ENCODE measurements at regions not wholly inside any gene's neighbourhood (a gene's known extent, or its start where the extent isn't known, plus 50 kb on each side); places are given as distances from the start of the nearest gene placed in this dataset.
"Not testable (repeated sequence)": the region's sequence is repeated elsewhere in the genome, so short reads cannot be mapped to it uniquely, and the experiment has no call there.

DNA sequence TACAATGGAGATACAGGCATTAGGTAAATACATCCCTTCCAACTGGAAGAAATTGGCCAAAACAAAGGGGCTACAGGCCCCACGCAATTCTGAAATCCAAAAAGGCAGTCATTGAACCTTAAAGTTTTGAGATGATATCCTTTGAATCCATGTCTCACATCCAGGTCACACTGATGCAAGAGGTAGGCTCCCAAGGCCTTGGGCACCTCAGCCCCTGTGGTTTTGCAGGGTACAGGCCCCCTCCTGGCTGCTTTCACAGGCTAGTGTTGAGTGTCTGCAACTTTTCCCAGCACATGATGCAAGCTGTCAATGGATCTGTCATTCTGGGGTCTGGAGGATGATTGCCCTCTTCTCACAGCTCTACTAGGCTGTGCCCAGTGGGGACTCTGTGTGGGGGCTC is 766.7 kb downstream of the ZBBX start:
- Histone ChIP-seq H3K27me3 (ENCODE audit: control insufficient read depth, extremely low read depth, insufficient read depth, low read length) (no peaks in the 10 kb centered on the region), H3K9ac (ENCODE audit: control insufficient read depth, extremely low read depth, insufficient read depth, low read length) (no peak overlapping the region), H3K36me3 (ENCODE audit: control insufficient read depth in 2 of 2, extremely low read depth in 1 of 2, insufficient read depth in 2 of 2, low read length in 2 of 2) (no peaks in the 10 kb centered on the region), H3K4me1 (ENCODE audit: control insufficient read depth, extremely low read depth, insufficient read depth, low read length) (no peaks in the 10 kb centered on the region), H3K27ac (ENCODE audit: control insufficient read depth, insufficient read depth, low read length) (no peak overlapping the region), H3K4me3 (ENCODE audit: control insufficient read depth in 2 of 3, extremely low read depth in 1 of 3, insufficient read depth in 2 of 3, low read depth in 1 of 3, low read length in 3 of 3) (no peak overlapping the region), H2AFZ (ENCODE audit: control insufficient read depth, low read length) (no peak overlapping the region), H4K20me1 (ENCODE audit: control insufficient read depth, extremely low read depth, insufficient read depth, low read length) (no peaks in the 10 kb centered on the region), H3K4me2 (ENCODE audit: control insufficient read depth, extremely low read depth, insufficient read depth, low read depth, low read length) (no peak overlapping the region), H3K79me2 (ENCODE audit: control insufficient read depth, insufficient read depth, low read length) (no peaks in the 10 kb centered on the region), H3K9me1 (ENCODE audit: control insufficient read depth, extremely low read depth, insufficient read depth, low read length) (no peaks in the 10 kb centered on the region), H3K9me3 (ENCODE audit: control insufficient read depth, low read depth, low read length) (no peaks in the 10 kb centered on the region)
- dilution Hi-C loops (cut with MboI; ENCODE audit: extremely low pct_ligation_motif_present, low sequenced_read_pairs), result no loop called here
- DNase-seq (ENCODE audit: low read depth, low spot score) (no peak), FAIRE-seq (no peak)
- TF ChIP-seq EZH2 (IDR thresholded peaks at IDR 0.05; ENCODE audit: low read length), result no peak
- TF ChIP-seq, protein P1, sequence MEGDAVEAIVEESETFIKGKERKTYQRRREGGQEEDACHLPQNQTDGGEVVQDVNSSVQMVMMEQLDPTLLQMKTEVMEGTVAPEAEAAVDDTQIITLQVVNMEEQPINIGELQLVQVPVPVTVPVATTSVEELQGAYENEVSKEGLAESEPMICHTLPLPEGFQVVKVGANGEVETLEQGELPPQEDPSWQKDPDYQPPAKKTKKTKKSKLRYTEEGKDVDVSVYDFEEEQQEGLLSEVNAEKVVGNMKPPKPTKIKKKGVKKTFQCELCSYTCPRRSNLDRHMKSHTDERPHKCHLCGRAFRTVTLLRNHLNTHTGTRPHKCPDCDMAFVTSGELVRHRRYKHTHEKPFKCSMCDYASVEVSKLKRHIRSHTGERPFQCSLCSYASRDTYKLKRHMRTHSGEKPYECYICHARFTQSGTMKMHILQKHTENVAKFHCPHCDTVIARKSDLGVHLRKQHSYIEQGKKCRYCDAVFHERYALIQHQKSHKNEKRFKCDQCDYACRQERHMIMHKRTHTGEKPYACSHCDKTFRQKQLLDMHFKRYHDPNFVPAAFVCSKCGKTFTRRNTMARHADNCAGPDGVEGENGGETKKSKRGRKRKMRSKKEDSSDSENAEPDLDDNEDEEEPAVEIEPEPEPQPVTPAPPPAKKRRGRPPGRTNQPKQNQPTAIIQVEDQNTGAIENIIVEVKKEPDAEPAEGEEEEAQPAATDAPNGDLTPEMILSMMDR (optimal IDR thresholded peaks at IDR 0.05 in 1 of 3, IDR thresholded peaks at IDR 0.05 in 1 of 3, conservative IDR thresholded peaks at IDR 0.05 in 1 of 3; ENCODE audit: extremely low read depth in 1 of 3, insufficient read depth in 2 of 3, low read length in 3 of 3), result no peak

DNA sequence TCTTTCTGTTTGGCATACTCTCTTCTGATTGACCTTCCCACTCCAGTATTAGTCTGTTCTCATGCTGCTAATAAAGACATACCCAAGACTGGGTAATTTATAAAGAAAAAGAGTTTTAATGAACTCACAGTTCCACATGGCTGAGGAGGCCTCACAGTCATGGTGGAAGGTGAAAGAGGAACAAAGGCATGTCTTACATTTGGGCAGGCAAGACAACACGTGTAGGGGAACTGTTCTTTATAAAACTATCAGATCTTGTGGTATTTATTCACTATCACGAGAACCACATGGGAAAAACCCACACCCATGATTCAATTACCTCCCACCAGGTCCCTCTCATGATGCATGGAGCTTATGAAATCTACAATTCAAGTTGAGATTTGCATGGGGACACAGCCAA is 767.3 kb downstream of the ZBBX start:
- DNase-seq (ENCODE audit: low read depth, low spot score); H3K9ac ChIP-seq (ENCODE audit: control insufficient read depth, extremely low read depth, insufficient read depth, low read length); FAIRE-seq: not testable (repeated sequence)

GRCh38 chr3:166607933-166608521 is 770.8 kb upstream of the BCHE start:
- Histone ChIP-seq H2AFZ (ENCODE audit: control insufficient read depth, low read length) (no peak overlapping the region), H3K4me2 (ENCODE audit: control insufficient read depth, extremely low read depth, insufficient read depth, low read depth, low read length) (no peak overlapping the region), H3K4me3 (ENCODE audit: control insufficient read depth in 2 of 3, extremely low read depth in 1 of 3, insufficient read depth in 2 of 3, low read depth in 1 of 3, low read length in 3 of 3) (no peak overlapping the region), H3K27ac (ENCODE audit: control insufficient read depth, insufficient read depth, low read length) (no peak overlapping the region), H3K9ac (ENCODE audit: control insufficient read depth, extremely low read depth, insufficient read depth, low read length) (no peak overlapping the region), H3K27me3 (ENCODE audit: control insufficient read depth, extremely low read depth, insufficient read depth, low read length) (no peaks in the 10 kb centered on the region), H3K9me3 (ENCODE audit: control insufficient read depth, low read depth, low read length) (no peaks in the 10 kb centered on the region), H3K79me2 (ENCODE audit: control insufficient read depth, insufficient read depth, low read length) (no peaks in the 10 kb centered on the region), H3K36me3 (ENCODE audit: control insufficient read depth in 2 of 2, extremely low read depth in 1 of 2, insufficient read depth in 2 of 2, low read length in 2 of 2) (no peaks in the 10 kb centered on the region), H3K4me1 (ENCODE audit: control insufficient read depth, extremely low read depth, insufficient read depth, low read length) (no peaks in the 10 kb centered on the region), H4K20me1 (ENCODE audit: control insufficient read depth, extremely low read depth, insufficient read depth, low read length) (no peaks in the 10 kb centered on the region), H3K9me1 (ENCODE audit: control insufficient read depth, extremely low read depth, insufficient read depth, low read length) (no peaks in the 10 kb centered on the region)
- TF ChIP-seq, protein P1 (optimal IDR thresholded peaks at IDR 0.05 in 1 of 3, IDR thresholded peaks at IDR 0.05 in 1 of 3, conservative IDR thresholded peaks at IDR 0.05 in 1 of 3; ENCODE audit: extremely low read depth in 1 of 3, insufficient read depth in 2 of 3, low read length in 3 of 3), result no peak
- no peak for TF ChIP-seq EZH2 (IDR thresholded peaks at IDR 0.05; ENCODE audit: low read length)
- FAIRE-seq, result no peak
- dilution Hi-C loops (cut with MboI; ENCODE audit: extremely low pct_ligation_motif_present, low sequenced_read_pairs), result no loop called here
- DNase-seq (ENCODE audit: low read depth, low spot score), result no peak

More for the DNA sequence above, 767.3 kb downstream of the ZBBX start:
- dilution Hi-C loops (cut with MboI; ENCODE audit: extremely low pct_ligation_motif_present, low sequenced_read_pairs); H3K9me1 ChIP-seq (ENCODE audit: control insufficient read depth, extremely low read depth, insufficient read depth, low read length); H3K4me2 ChIP-seq (ENCODE audit: control insufficient read depth, extremely low read depth, insufficient read depth, low read depth, low read length); H4K20me1 ChIP-seq (ENCODE audit: control insufficient read depth, extremely low read depth, insufficient read depth, low read length); H3K9me3 ChIP-seq (ENCODE audit: control insufficient read depth, low read depth, low read length); H2AFZ ChIP-seq (ENCODE audit: control insufficient read depth, low read length); H3K27me3 ChIP-seq (ENCODE audit: control insufficient read depth, extremely low read depth, insufficient read depth, low read length); H3K4me1 ChIP-seq (ENCODE audit: control insufficient read depth, extremely low read depth, insufficient read depth, low read length); H3K79me2 ChIP-seq (ENCODE audit: control insufficient read depth, insufficient read depth, low read length); H3K27ac ChIP-seq (ENCODE audit: control insufficient read depth, insufficient read depth, low read length); H3K4me3 ChIP-seq (ENCODE audit: control insufficient read depth in 2 of 3, extremely low read depth in 1 of 3, insufficient read depth in 2 of 3, low read depth in 1 of 3, low read length in 3 of 3); H3K36me3 ChIP-seq (ENCODE audit: control insufficient read depth in 2 of 2, extremely low read depth in 1 of 2, insufficient read depth in 2 of 2, low read length in 2 of 2): not testable (repeated sequence)

Data from keratinocyte (primary cell).